GM18505 (cell line): ENCODE measurements at regions not wholly inside any gene's neighbourhood (a gene's known extent, or its start where the extent isn't known, plus 50 kb on each side); places are given as distances from the start of the nearest gene placed in this dataset.

ENCODE experiments used
- ATAC-seq: cut with Tn5 transposase; IDR thresholded peaks from one replicate; pipeline ENCODE4 v1.9.1; 2021; ENCODE audit not compliant: unreplicated experiment
- POLR2A ChIP-seq: IDR thresholded peaks from 4 replicates; pipeline ENCODE4 v1.6.1; 2011; ENCODE audit warnings: borderline replicate concordance; ENCODE audit not compliant: insufficient read depth, insufficient read length; ENCODE audit errors: extremely low read depth

DNA sequence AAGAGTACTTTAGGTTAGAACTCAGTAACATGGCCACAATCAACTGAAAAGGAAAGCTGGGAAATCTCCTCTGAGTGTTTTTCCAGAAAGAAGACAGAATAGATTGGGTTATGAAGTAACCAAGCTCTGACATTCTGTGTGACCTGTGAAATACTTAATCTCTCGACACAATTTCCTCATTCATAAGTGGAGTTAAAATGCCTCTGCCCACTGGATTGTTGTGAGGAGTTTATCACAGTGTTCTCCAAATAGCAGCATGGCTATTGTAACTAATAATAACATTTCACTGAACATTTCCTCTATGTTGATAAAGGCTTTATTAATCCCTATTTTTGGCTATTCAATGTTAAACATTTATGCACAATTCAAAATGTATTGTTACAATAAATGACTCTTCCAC lies 311.0 kb downstream of the GABRB2 start:
- TF ChIP-seq POLR2A = no peak
- ATAC-seq = no peak

DNA sequence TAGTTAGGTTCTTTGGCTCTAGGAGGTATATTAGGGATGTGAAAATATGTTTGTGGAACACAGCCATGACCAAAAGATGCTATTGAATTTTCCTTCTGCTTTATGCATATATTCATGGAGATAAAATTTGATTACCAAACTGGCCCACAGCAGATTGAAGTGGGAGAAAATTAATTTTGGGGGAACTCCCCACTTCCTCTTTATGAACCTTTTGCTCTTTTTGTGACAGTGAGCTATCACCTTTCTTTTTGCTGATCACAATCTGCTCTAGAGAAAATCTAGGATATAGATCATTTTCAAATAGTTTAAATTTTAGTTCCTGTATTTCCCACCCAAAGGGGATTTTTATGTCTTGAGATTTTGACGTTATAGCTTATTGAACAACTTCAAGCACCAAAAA lies 313.0 kb downstream of the GABRB2 start:
- no peak for ATAC-seq
- TF ChIP-seq POLR2A = no peak

DNA sequence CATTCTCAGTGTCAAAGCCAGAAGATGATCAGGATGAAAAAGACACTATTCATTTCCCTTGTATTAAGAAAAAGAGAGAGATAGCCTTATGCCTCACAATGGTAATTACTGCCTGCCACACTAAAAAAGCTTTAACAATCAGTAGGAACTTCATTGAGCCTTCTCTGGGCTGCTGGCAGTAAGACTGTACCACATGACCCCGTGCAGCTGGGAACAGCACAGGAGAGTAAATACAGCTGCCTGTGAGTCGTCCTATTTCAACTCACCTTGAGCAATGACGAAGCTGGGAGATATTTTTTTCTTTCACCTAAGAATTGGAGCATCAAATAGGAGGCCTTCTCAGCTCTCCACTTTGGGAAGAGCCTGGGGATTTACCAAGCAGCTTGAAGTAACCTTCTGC lies 316.3 kb downstream of the GABRB2 start:
- no peak for TF ChIP-seq POLR2A
- no peak for ATAC-seq

DNA sequence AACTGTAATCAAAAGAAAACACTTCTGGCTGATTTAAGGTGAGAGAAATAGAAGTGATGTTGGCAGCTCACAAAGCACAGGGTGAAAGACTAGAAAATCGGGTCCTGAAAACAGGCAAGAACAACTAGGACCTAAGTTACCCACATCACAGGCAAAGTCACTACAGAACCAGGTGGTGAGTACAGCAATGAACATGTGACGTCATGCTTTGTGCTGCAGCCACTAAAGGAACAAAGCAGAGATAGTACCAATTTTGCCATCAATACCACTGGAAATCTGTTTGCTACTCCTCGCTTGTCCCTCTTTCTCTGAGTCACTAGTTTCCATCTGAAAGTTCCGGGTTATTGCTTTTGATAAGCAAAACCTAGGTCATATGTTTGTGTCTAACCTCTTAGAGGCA lies 326.7 kb downstream of the GABRB2 start:
- ATAC-seq = no peak
- no peak for TF ChIP-seq POLR2A

DNA sequence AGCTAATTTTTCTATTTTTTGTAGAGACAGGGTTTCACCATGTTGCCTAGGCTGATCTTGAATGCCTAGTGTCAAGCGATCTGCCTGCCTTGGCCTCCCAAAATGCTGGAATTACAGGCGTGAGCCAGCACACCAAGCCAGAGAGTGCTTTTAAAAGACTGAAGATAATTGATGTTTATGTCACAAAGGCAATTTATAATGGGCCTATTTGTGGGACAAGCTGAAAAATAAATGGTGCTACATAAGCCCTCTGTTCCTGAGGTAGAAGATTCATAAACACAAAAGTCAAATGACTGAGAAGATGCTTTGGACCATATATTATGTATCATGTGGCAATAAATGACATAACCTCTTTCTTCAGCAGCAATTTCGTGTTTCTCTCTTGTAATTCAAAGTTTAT lies 329.6 kb downstream of the GABRB2 start:
- TF ChIP-seq POLR2A = no peak
- ATAC-seq = no peak

DNA sequence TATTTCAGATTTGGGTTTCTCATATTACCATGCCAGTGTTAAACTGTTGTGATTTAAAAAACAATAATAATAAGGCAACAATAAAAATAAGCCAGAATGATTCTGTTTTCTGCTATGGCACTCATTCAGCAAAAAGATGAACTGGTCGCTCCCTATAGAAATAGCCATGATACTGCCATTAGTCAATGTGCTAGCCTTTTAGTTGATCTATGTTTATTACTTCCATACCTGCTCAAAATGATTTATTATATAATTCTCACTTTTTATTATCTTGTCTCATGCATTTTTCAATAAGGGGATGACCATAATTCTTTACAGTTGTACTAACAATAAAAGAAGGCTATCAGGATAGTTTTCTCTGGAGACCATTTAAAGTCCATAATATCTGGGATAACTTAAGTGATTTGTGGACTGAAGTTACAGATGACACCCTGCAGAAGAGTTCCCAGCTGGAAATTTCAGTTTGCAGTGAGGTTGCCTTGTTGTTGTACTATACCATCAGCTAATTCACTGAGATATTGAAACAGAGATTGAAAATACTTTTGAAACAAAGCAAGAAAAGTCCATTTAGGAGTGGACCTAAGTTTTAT lies 334.3 kb downstream of the GABRB2 start:
- ATAC-seq = no peak
- TF ChIP-seq POLR2A = no peak

DNA sequence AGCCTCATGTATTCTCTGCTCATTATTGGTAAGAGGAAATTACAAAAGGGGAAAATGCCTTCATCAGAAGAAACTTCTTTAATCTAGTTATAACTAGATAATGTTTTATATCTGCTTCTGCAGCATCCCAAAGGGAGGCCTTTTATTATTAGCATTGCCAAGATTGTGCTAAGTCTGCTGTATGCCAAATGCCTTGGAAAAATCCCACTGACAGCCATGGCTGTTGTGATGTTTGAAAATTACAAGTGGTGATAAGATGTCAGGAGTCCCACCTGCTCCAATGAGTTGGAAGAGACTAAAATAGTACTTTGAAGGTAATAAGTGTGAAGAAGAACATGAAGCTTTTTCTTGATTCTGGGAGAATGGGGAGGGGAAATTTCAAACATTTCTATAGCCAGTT lies 345.0 kb downstream of the GABRB2 start:
- TF ChIP-seq POLR2A = no peak
- no peak for ATAC-seq

DNA sequence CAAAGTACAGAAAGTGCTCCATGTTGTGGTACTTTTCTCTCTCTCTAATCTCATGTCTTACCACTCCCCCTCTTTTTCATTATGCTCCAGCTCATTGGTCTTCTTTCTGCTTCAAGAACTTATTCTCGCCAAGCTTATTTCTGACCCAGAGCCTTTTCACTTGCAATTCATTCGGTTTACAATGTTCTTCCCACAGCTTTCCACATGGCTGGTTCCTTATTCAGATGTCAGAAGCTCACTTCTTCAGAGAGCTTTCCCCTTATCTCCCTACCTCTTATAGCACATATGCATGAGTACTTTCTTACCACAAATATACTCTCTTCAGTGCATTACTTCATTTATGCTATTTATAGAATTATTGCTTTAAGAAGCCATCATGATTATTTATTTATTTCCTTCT lies 338.8 kb upstream of the ATP10B start:
- TF ChIP-seq POLR2A = no peak
- ATAC-seq = no peak

DNA sequence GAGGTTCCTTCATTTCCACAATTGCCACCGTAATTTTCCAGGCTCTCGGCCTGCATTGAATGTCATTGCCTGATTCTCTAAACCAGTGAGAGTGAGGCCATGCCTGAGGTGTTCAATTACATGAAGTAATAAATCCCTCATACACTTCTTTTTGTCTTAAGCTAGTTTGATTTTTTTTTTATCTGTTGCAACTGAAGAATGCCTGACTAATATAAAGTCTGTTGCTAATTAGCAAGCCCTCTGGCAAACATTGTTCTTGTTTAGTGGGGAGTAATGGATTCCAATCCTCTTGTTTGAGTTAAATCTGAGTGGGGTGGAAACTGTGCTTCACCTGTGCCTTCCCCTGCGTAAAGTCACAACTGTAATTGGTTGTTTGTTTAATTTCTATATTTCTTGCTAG lies 338.1 kb upstream of the ATP10B start:
- TF ChIP-seq POLR2A = no peak
- no peak for ATAC-seq

DNA sequence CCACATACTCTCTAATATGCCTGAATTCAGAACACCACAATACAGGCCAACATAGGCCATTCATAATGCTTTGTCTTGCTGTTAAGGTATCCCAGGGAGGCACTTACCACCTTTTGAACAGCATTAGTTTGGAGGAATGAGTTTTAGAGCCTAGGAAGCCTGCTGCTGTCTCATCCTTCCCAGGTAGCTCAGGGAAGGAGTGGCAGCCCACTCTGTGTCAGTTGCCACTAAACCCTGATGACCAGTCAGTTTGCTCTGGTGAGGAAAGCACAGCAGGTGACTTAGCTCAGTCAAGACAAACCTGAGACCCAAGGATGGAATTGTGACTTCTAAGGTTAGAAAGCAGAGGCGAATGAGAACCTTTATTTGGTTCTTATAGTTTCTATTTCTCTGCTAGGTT lies 337.4 kb upstream of the ATP10B start:
- no peak for TF ChIP-seq POLR2A
- no peak for ATAC-seq

DNA sequence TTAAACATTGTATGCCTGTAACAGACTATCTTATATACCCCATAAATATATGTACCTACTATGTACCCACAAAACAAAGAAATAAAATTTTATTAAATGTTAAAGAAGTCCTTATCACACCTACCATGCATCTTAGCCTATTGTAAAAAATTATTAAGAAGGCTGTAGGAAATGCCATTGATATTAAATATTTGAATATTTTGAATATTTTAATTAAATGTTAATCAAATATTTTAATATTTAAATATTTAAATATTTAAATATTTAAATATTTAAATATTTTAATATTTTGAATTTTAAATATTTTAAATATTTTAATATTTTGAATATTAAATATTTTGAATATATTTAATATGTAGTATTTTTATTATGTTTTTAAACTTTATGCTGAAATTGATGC lies 331.5 kb upstream of the ATP10B start:
- ATAC-seq = no peak
- no peak for TF ChIP-seq POLR2A

DNA sequence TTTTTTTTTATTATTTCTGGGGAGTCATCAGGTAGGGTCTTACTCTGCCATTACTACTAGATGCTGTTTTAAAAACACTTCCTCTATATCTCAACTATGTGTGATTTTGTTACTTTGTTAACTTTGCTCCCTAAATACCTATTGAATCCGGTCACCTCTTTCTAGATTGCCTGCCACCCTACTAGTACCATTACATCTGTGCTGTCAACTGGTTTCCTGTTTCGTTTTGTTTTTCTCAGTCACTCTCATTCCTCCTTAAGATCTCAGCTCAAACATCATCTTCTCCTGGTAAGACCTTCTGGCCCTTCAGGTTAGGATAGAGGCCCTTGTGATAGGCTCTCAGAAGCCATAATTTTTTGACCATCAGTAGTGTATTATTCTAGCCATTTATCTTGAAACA lies 324.2 kb upstream of the ATP10B start:
- no peak for ATAC-seq
- TF ChIP-seq POLR2A = no peak

DNA sequence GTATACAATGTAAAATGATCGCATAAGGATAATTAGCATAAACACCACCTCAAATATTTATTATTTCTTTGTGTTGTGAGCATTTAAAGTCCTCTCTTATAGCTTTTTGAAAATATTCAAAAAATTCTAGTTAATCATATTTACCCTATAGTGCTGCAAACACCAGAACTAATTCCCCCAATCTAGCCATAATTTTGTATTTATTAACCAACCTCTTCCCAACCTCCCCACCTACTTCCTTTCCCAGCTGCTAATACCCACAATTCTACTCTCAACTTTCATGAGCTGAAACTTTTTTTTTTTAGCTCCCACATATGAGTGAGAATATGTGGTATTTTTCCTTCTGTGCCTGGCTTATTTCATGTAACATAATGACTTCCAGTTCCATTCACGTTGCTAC lies 317.8 kb upstream of the ATP10B start:
- no peak for ATAC-seq
- TF ChIP-seq POLR2A = no peak

DNA sequence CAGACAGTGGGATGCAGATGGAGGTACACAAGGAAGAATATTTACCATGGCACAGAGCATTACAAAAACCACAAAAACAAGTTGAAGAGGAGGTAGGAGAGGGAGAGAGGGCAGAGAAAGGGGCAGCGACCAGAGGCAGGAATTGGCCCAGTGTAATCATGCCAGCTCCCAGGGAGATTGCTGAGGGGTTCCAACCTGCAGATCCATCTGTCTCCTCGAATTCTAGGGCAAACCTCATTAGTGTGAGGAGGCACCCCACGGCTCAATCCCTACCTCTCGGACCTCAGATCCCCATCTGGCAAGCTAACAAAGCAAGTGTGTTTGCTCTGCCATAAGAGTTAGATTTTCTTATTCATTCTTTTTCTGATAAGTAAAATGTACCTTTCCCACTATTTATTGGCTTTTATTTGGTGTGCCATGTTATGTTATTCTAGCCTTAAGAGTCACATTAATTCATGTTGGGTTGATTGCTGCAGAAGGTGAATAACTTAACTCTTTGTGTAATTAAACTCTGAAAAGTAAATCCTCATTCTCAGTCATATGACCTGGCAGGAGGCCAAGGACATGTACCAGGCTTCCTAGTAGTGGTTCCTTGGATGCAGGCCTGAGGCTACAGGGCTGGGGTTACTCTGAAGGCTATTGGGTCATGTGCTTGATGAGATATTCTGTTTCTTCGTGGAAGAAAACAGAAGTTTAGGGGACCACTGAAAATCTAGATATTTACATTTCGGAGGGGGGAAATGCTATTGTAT lies 315.2 kb upstream of the ATP10B start:
- TF ChIP-seq POLR2A = no peak
- no peak for ATAC-seq

DNA sequence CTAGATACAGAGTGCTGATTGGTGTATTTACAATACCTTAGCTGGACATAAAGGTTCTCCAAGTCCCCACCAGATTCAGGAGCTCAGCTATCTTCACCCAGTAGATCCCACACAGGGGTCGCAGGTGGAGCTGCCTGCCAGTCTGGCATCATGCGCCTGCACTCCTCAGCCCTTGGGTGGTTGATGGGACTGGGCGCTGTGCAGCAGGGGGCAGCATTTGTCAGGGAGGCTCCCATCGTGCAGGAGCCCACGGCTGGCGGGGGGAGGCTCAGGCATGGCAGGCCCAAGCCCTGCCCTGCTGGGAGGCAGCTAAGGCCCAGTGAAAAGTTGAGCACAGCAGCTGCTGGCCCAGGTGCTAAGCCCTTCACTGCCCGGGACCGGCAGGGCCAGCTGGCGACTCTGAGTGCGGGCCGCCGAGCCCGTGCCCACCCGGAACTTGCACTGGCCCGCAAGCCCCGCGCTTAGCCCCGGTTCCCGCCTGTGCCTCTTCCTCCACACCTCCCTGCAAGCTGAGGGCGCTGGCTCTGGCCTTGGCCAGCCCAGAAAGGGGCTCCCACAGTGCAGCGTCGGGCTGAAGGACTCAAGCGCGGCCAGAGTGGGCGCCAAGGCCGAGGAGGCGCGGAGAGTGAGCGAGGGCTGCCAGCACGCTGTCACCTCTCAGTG lies 314.1 kb upstream of the ATP10B start:
- no peak for ATAC-seq
- TF ChIP-seq POLR2A = no peak

DNA sequence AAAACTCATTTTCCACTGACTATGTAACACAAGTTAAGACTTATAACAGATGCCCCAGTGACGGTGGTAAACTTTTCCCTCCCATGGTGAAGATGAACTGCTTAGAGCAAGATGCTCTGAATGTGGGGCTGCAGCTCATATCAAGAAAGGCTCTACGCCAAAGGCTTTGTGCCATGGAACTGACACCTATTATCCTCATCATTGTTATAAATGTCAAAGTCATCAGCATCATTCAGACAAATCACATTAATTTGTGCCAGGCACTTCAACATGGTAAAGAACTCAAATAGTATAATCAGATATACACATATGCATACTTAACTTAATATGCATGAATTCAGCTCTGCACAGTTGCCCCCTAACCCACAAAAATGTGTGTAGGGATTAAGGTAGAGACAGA lies 305.9 kb upstream of the ATP10B start:
- no peak for TF ChIP-seq POLR2A
- no peak for ATAC-seq
